Inferior parietal cortex (tissue), 1 donor: ENCODE measurements at regions not wholly inside any gene's neighbourhood (a gene's known extent, or its start where the extent isn't known, plus 50 kb on each side); places are given as distances from the start of the nearest gene placed in this dataset.

Experiments
- DNase-seq: peaks from one replicate; pipeline ENCODE4 v3.0.0-alpha.2; 2016; ENCODE audit errors: extremely low spot score

- no peak for DNase-seq
Measured at GRCh38 chr14:61226015-61226654, 55.0 kb downstream of the TMEM30B start.

GRCh38 chr14:61225344-61225743 is 55.8 kb downstream of the TMEM30B start:
- no peak for DNase-seq

GRCh38 chr14:61223552-61223951 is 57.6 kb downstream of the TMEM30B start:
- DNase-seq = no peak

GRCh38 chr14:61222388-61222787 is 58.8 kb downstream of the TMEM30B start:
- no peak for DNase-seq

- DNase-seq = no peak
Measured at GRCh38 chr14:61221906-61222305, 59.2 kb downstream of the TMEM30B start.

- DNase-seq = no peak
Measured at GRCh38 chr14:61219673-61220072, 61.5 kb downstream of the TMEM30B start.

GRCh38 chr14:61219256-61219655 is 61.9 kb downstream of the TMEM30B start:
- no peak for DNase-seq

- no peak for DNase-seq
Measured at GRCh38 chr14:61218767-61219166, 62.4 kb downstream of the TMEM30B start.

- DNase-seq = no peak
Measured at GRCh38 chr14:61218157-61218556, 63.0 kb downstream of the TMEM30B start.

- DNase-seq = no peak
Measured at GRCh38 chr14:61217516-61217915, 63.6 kb downstream of the TMEM30B start.

- DNase-seq = no peak
Measured at GRCh38 chr14:61215222-61216020, 65.7 kb downstream of the TMEM30B start.

- DNase-seq = no peak
Measured at GRCh38 chr14:61213920-61214319, 67.2 kb downstream of the TMEM30B start.

- DNase-seq = no peak
Measured at GRCh38 chr14:61213191-61213621, 67.9 kb downstream of the TMEM30B start.

- DNase-seq = no peak
Measured at GRCh38 chr14:61212546-61212945, 68.6 kb downstream of the TMEM30B start.

GRCh38 chr14:61211476-61212255 is 69.5 kb downstream of the TMEM30B start:
- DNase-seq = no peak

- DNase-seq = no peak
Measured at GRCh38 chr14:61203081-61203753, 77.9 kb downstream of the TMEM30B start.

GRCh38 chr14:61202124-61202523 is 79.0 kb downstream of the TMEM30B start:
- no peak for DNase-seq

- no peak for DNase-seq
Measured at GRCh38 chr14:61201171-61201570, 80.0 kb downstream of the TMEM30B start.

GRCh38 chr14:61197416-61197815 is 83.7 kb downstream of the TMEM30B start:
- DNase-seq = no peak

GRCh38 chr14:61196792-61197191 is 84.3 kb downstream of the TMEM30B start:
- DNase-seq = no peak

- DNase-seq = no peak
Measured at GRCh38 chr14:61196034-61196433, 85.1 kb downstream of the TMEM30B start.

- DNase-seq = no peak
Measured at GRCh38 chr14:61193476-61193875, 87.7 kb downstream of the TMEM30B start.
